HepG2 (cell line): ENCODE measurements at regions not wholly inside any gene's neighbourhood (a gene's known extent, or its start where the extent isn't known, plus 50 kb on each side); places are given as distances from the start of the nearest gene placed in this dataset.

Experiments
- ATAC-seq: fragments of 200-7000 bp; cut with Tn5 transposase; 3 replicates; pipeline ENCODE4 v1.9.1; 2020; ENCODE audit warnings: mild to moderate bottlenecking, moderate library complexity
- BruUV-seq: library from RNA; stranded (reverse); fragments of 400-500 nt; replicated peaks from 2 replicates; lab custom pipeline; 2021; lab: Mats Ljungman, UMichigan
- CTCF ChIA-PET: fragments of 300-600 bp; formaldehyde crosslinking; extraction: SDS; loops from one replicate; lab custom pipeline; 2021; ENCODE audit warnings: low total read pairs, inconsistent platforms, low intra/inter-chr PET ratio; lab: Yijun Ruan, JAX
- POLR2A ChIA-PET: fragments of 350-600 bp; sonication (Branson Sonifier 250); formaldehyde crosslinking; loops from one replicate; lab custom pipeline; 2020; ENCODE audit warnings: antibody characterized with exemption, inconsistent platforms; lab: Yijun Ruan, JAX
- DNase-seq: peaks from one replicate; pipeline ENCODE4 v3.0.0-alpha.2; 2015; ENCODE audit warnings: low spot score
- FAIRE-seq: peaks from 3 replicates; lab custom pipeline; 2011; peaks lifted over from hg19 to GRCh38; lab: Jason Lieb, UNC
- H2AFZ ChIP-seq: one replicate; pipeline ENCODE4 v1.6.1; 2011; ENCODE audit warnings: low read length, inconsistent platforms
- H3K27ac ChIP-seq: fragments of 300-600 bp; 3 replicates; pipeline ENCODE4 v1.8.0; 2011; ENCODE audit warnings: mixed run types, mild to moderate bottlenecking, mixed read lengths, low read length, inconsistent platforms; ENCODE audit not compliant: insufficient read depth; ENCODE audit errors: extremely low read length
- H3K27me3 ChIP-seq, 2 experiments: fragments of 200-600 bp in 1 of 2; 2 replicates in 1 of 2; 3 replicates in 1 of 2; pipeline versions ENCODE4 v1.6.0 to v1.8.0; 2011; ENCODE audit warnings: low read length in 2 of 2, mild to moderate bottlenecking in 2 of 2, moderate library complexity in 2 of 2, inconsistent platforms in 1 of 2; ENCODE audit not compliant: insufficient read depth in 2 of 2, control insufficient read depth in 1 of 2
- H3K36me3 ChIP-seq, 2 experiments: fragments of 200-600 bp in 1 of 2; replicated peaks in 1 of 2; 2 replicates in 1 of 2; 3 replicates in 1 of 2; pipeline versions ENCODE4 v1.5.1 to v1.8.0; 2011; ENCODE audit warnings: low read length in 2 of 2, inconsistent platforms in 1 of 2; ENCODE audit not compliant: insufficient read depth in 2 of 2, control insufficient read depth in 1 of 2
- H3K4me1 ChIP-seq: 2 replicates; pipeline ENCODE4 v1.5.1; 2012; ENCODE audit warnings: low read length, inconsistent platforms; ENCODE audit not compliant: insufficient read depth
- H3K4me2 ChIP-seq: 2 replicates; pipeline ENCODE4 v1.6.0; 2011; ENCODE audit warnings: low read depth, low read length, inconsistent platforms
- H3K4me3 ChIP-seq, 3 experiments: fragments of 200-600 bp in 1 of 3; sonication (generic), shearing (Covaris generic) in 1 of 3; replicated peaks in 1 of 3; 2 replicates each; pipeline ENCODE4 v1.5.1; 2011 to 2016; ENCODE audit warnings: low read length in 3 of 3, inconsistent platforms in 2 of 3, low read depth in 2 of 3, mild to moderate bottlenecking in 2 of 3, control low read depth in 1 of 3, mixed read lengths in 1 of 3; ENCODE audit not compliant: insufficient read depth in 1 of 3
- H3K79me2 ChIP-seq: one replicate; pipeline ENCODE4 v1.6.1; 2011; ENCODE audit warnings: low read length, inconsistent platforms; ENCODE audit not compliant: insufficient read depth
- H3K9ac ChIP-seq: 2 replicates; pipeline ENCODE4 v1.6.0; 2011; ENCODE audit warnings: mild to moderate bottlenecking, low read depth, low read length, inconsistent platforms; ENCODE audit not compliant: insufficient read depth
- H3K9me3 ChIP-seq: 2 replicates; pipeline ENCODE4 v1.5.1; 2012; ENCODE audit warnings: mild to moderate bottlenecking, low read length
- H4K20me1 ChIP-seq: 2 replicates; pipeline ENCODE4 v1.6.0; 2011; ENCODE audit warnings: inconsistent platforms, mild to moderate bottlenecking, low read length, moderate library complexity; ENCODE audit not compliant: insufficient read depth
- KLF12 ChIP-seq: sonication (generic); formaldehyde crosslinking; IDR thresholded peaks from 2 replicates; pipeline ENCODE4 v1.4.0; 2020; ENCODE audit warnings: missing genetic modification reagents, borderline replicate concordance
- KMT2B ChIP-seq: IDR thresholded peaks from 2 replicates; pipeline ENCODE4 v1.6.1; 2016; ENCODE audit warnings: missing genetic modification reagents, missing compliant biosample characterization
- MXD3 ChIP-seq: IDR thresholded peaks from 2 replicates; pipeline ENCODE4 v1.6.1; 2016; ENCODE audit warnings: mild to moderate bottlenecking, missing biosample characterization, missing genetic modification reagents
- PAWR ChIP-seq: sonication (generic); formaldehyde crosslinking; IDR thresholded peaks from 2 replicates; pipeline ENCODE4 v1.4.0; 2020; ENCODE audit warnings: missing genetic modification reagents, mild to moderate bottlenecking, borderline replicate concordance
- POLR2AphosphoS2 ChIP-seq: IDR thresholded peaks from 2 replicates; pipeline ENCODE4 v1.6.1; 2011; ENCODE audit warnings: low read depth, low read length, improper control_type of control experiment
- SPEN ChIP-seq: sonication (generic); formaldehyde crosslinking; IDR thresholded peaks from 2 replicates; pipeline ENCODE4 v1.5.1; 2020; ENCODE audit warnings: low read depth, mild to moderate bottlenecking, missing genetic modification reagents
- TEAD3 ChIP-seq: optimal IDR thresholded peaks from 2 replicates; pipeline ENCODE3; 2016; ENCODE audit warnings: borderline replicate concordance
- U2AF2 ChIP-seq: fragments of 200-400 bp; formaldehyde crosslinking; IDR thresholded peaks from 2 replicates; pipeline ENCODE4 v1.6.1; 2017; ENCODE audit warnings: low read depth, mild to moderate bottlenecking, low read length
- XRCC5 ChIP-seq: fragments of 200-400 bp; formaldehyde crosslinking; optimal IDR thresholded peaks from 2 replicates; pipeline ENCODE3; 2017; ENCODE audit warnings: mild to moderate bottlenecking, low read length
- ZNF546 ChIP-seq: sonication (generic); formaldehyde crosslinking; conservative IDR thresholded peaks from 2 replicates; pipeline ENCODE4 v1.8.1; 2023; ENCODE audit warnings: mild to moderate bottlenecking, missing genetic modification reagents
- WGBS: methylation state at CpG from one replicate; pipeline ENCODE4 v1.1.6; 2017; ENCODE audit warnings: low lambda C conversion rate; 5-methylcytosine and 5-hydroxymethylcytosine counted together
- in situ Hi-C: cut with HindIII; loops from 2 replicates; pipeline ENCODE4 v1.10.0; 2017; ENCODE audit warnings: low pct_unique_long_range_greater_than_20kb; ENCODE audit not compliant: extremely low pct_ligation_motif_present
- intact Hi-C: fragments of 100-400 bp; cut with micrococcal nuclease; formaldehyde crosslinking; loops from one replicate; pipeline ENCODE4 v1.10.0; 2022; ENCODE audit not compliant: unreplicated experiment
- TF ChIP-seq, protein P1 (sequence below): sonication (generic); formaldehyde crosslinking; IDR thresholded peaks from 2 replicates; pipeline ENCODE4 v1.5.0; 2020; ENCODE audit warnings: mild to moderate bottlenecking, missing genetic modification reagents, borderline replicate concordance
- TF ChIP-seq, protein P2 (sequence below): sonication (generic); formaldehyde crosslinking; IDR thresholded peaks from 2 replicates; pipeline ENCODE4 v1.8.0; 2022; ENCODE audit warnings: mild to moderate bottlenecking, missing genetic modification reagents; ENCODE audit not compliant: insufficient replicate concordance
- TF ChIP-seq, protein P3 (sequence below): sonication (generic); formaldehyde crosslinking; IDR thresholded peaks from 2 replicates; pipeline ENCODE4 v1.4.0; 2020; ENCODE audit warnings: missing genetic modification reagents, borderline replicate concordance

DNA sequence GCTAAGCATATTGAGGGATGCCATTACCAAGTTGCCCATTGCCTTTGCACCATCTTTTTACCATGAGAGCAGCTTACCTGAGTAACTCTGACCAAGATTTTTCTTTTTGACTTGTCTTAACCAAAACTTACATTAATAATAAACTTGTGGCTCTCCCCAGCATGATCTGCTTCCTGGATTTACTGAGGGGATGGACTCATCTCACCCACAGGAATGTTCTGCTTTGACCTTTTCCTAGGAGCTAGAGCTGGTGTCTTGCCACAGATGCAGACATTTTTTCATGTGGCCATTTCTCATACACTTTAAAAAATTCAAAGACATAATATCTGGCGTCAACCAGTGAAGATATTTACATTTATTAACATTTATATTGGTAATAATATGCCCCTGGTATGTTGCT, 79.2 kb upstream of the EFHC2 start:
- ATAC-seq, result no peak
- 0% methylated on average over 1 of the region's 1 CpG for WGBS

More for the DNA sequence above, 79.2 kb upstream of the EFHC2 start:
- no peak overlapping the region for H3K27ac ChIP-seq
- no peaks in the 10 kb centered on the region for H3K9me3 ChIP-seq
- H3K9ac ChIP-seq, result no peak overlapping the region
- no peak overlapping the region for H3K4me2 ChIP-seq
- no peaks in the 10 kb centered on the region; a peak in 1 of 5 replicates for H3K27me3 ChIP-seq
- DNase-seq, result no peak
- no peaks in the 10 kb centered on the region for H4K20me1 ChIP-seq
- ChIA-PET CTCF (no interaction called here), POLR2A (no interaction called here)
- TF ChIP-seq POLR2AphosphoS2, result no peak
- TF ChIP-seq SPEN (CRISPR knock-in tag), result no peak
- TF ChIP-seq MXD3 (CRISPR knock-in tag), result no peak
- no peak for TF ChIP-seq KLF12 (CRISPR knock-in tag)
- TF ChIP-seq, protein P1, sequence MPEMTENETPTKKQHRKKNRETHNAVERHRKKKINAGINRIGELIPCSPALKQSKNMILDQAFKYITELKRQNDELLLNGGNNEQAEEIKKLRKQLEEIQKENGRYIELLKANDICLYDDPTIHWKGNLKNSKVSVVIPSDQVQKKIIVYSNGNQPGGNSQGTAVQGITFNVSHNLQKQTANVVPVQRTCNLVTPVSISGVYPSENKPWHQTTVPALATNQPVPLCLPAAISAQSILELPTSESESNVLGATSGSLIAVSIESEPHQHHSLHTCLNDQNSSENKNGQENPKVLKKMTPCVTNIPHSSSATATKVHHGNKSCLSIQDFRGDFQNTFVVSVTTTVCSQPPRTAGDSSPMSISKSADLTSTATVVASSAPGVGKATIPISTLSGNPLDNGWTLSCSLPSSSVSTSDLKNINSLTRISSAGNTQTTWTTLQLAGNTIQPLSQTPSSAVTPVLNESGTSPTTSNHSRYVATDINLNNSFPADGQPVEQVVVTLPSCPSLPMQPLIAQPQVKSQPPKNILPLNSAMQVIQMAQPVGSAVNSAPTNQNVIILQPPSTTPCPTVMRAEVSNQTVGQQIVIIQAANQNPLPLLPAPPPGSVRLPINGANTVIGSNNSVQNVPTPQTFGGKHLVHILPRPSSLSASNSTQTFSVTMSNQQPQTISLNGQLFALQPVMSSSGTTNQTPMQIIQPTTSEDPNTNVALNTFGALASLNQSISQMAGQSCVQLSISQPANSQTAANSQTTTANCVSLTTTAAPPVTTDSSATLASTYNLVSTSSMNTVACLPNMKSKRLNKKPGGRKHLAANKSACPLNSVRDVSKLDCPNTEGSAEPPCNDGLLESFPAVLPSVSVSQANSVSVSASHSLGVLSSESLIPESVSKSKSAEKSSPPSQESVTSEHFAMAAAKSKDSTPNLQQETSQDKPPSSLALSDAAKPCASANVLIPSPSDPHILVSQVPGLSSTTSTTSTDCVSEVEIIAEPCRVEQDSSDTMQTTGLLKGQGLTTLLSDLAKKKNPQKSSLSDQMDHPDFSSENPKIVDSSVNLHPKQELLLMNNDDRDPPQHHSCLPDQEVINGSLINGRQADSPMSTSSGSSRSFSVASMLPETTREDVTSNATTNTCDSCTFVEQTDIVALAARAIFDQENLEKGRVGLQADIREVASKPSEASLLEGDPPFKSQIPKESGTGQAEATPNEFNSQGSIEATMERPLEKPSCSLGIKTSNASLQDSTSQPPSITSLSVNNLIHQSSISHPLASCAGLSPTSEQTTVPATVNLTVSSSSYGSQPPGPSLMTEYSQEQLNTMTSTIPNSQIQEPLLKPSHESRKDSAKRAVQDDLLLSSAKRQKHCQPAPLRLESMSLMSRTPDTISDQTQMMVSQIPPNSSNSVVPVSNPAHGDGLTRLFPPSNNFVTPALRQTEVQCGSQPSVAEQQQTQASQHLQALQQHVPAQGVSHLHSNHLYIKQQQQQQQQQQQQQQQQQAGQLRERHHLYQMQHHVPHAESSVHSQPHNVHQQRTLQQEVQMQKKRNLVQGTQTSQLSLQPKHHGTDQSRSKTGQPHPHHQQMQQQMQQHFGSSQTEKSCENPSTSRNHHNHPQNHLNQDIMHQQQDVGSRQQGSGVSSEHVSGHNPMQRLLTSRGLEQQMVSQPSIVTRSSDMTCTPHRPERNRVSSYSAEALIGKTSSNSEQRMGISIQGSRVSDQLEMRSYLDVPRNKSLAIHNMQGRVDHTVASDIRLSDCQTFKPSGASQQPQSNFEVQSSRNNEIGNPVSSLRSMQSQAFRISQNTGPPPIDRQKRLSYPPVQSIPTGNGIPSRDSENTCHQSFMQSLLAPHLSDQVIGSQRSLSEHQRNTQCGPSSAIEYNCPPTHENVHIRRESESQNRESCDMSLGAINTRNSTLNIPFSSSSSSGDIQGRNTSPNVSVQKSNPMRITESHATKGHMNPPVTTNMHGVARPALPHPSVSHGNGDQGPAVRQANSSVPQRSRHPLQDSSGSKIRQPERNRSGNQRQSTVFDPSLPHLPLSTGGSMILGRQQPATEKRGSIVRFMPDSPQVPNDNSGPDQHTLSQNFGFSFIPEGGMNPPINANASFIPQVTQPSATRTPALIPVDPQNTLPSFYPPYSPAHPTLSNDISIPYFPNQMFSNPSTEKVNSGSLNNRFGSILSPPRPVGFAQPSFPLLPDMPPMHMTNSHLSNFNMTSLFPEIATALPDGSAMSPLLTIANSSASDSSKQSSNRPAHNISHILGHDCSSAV, result no peak
- TF ChIP-seq ZNF546 (CRISPR knock-in tag), result no peak
- no peak for TF ChIP-seq XRCC5
- TF ChIP-seq TEAD3 (CRISPR knock-in tag), result no peak
- TF ChIP-seq, protein P2, sequence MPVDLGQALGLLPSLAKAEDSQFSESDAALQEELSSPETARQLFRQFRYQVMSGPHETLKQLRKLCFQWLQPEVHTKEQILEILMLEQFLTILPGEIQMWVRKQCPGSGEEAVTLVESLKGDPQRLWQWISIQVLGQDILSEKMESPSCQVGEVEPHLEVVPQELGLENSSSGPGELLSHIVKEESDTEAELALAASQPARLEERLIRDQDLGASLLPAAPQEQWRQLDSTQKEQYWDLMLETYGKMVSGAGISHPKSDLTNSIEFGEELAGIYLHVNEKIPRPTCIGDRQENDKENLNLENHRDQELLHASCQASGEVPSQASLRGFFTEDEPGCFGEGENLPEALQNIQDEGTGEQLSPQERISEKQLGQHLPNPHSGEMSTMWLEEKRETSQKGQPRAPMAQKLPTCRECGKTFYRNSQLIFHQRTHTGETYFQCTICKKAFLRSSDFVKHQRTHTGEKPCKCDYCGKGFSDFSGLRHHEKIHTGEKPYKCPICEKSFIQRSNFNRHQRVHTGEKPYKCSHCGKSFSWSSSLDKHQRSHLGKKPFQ (CRISPR knock-in tag), result no peak
- no peak for TF ChIP-seq PAWR (CRISPR knock-in tag)
- TF ChIP-seq, protein P3, sequence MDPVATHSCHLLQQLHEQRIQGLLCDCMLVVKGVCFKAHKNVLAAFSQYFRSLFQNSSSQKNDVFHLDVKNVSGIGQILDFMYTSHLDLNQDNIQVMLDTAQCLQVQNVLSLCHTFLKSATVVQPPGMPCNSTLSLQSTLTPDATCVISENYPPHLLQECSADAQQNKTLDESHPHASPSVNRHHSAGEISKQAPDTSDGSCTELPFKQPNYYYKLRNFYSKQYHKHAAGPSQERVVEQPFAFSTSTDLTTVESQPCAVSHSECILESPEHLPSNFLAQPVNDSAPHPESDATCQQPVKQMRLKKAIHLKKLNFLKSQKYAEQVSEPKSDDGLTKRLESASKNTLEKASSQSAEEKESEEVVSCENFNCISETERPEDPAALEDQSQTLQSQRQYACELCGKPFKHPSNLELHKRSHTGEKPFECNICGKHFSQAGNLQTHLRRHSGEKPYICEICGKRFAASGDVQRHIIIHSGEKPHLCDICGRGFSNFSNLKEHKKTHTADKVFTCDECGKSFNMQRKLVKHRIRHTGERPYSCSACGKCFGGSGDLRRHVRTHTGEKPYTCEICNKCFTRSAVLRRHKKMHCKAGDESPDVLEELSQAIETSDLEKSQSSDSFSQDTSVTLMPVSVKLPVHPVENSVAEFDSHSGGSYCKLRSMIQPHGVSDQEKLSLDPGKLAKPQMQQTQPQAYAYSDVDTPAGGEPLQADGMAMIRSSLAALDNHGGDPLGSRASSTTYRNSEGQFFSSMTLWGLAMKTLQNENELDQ (CRISPR knock-in tag), result no peak
- no peak for TF ChIP-seq U2AF2
- TF ChIP-seq KMT2B (CRISPR knock-in tag), result no peak
- H3K36me3 ChIP-seq, result no peaks in the 10 kb centered on the region
- no TSS peak for BruUV-seq
- H3K4me1 ChIP-seq, result no peaks in the 10 kb centered on the region
- no peak overlapping the region for H2AFZ ChIP-seq
- in situ Hi-C loops (no loop called here), intact Hi-C loops (no loop called here)
- no peaks in the 10 kb centered on the region for H3K79me2 ChIP-seq
- FAIRE-seq, result no peak
- H3K4me3 ChIP-seq, result no peak overlapping the region
